ENCODE measurements at regions not wholly inside any gene's neighbourhood (a gene's known extent, or its start where the extent isn't known, plus 50 kb on each side); places are given as distances from the start of the nearest gene placed in this dataset.

DNA sequence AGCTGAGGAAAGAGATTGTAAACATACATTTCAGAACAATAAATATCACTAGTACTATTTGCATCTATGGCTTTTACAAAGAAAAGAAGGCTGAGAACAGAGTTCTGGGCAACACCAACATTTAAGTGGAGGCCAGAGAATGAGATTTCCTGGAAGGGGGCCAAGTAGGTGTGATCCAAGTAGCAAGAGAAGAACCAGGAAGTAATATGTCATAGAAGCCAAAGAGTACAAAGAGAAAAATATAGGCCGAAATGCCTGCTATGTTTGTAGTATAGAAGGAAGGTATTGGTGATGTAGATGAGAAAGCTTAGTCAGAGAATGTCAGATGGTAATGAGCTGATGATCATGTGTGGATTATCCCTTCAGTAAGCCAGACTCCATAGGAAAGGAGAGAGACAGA lies 94.5 kb downstream of the PERP start:
- no peaks in the 10 kb centered on the region for H3K4me1 ChIP-seq
- no peak overlapping the region for H3K27ac ChIP-seq
- H3K36me3 ChIP-seq: no peaks in the 10 kb centered on the region
- DNase-seq (ENCODE audit: low spot score): no peak
- TF ChIP-seq, protein P1, sequence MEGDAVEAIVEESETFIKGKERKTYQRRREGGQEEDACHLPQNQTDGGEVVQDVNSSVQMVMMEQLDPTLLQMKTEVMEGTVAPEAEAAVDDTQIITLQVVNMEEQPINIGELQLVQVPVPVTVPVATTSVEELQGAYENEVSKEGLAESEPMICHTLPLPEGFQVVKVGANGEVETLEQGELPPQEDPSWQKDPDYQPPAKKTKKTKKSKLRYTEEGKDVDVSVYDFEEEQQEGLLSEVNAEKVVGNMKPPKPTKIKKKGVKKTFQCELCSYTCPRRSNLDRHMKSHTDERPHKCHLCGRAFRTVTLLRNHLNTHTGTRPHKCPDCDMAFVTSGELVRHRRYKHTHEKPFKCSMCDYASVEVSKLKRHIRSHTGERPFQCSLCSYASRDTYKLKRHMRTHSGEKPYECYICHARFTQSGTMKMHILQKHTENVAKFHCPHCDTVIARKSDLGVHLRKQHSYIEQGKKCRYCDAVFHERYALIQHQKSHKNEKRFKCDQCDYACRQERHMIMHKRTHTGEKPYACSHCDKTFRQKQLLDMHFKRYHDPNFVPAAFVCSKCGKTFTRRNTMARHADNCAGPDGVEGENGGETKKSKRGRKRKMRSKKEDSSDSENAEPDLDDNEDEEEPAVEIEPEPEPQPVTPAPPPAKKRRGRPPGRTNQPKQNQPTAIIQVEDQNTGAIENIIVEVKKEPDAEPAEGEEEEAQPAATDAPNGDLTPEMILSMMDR (IDR thresholded peaks at IDR 0.05): no peak
- H3K9me3 ChIP-seq: no peaks in the 10 kb centered on the region
- H3K27me3 ChIP-seq: no peaks in the 10 kb centered on the region
- H3K4me3 ChIP-seq: no peak overlapping the region

DNA sequence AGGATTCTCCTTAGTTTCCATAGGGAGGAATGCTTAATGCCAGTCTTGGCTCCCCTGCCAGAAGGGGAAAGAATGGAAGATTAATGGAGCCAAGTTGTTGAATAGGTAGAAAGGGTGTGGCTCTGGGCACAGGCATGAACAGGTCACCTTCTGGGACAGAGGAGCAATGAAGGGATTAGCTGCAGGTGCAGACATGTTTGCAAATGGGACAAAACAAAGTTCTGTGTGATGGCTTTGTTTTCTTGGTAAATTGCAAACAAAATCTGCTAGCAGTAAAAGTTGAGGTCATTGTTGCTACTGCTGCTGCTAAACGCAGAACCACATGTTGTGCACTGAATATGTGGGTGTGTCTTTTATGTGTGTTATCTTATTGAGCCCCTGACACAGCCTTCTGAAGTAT lies 93.3 kb downstream of the PERP start:
- Histone ChIP-seq H3K4me1 (no peaks in the 10 kb centered on the region), H3K9me3 (no peaks in the 10 kb centered on the region), H3K27ac (no peak overlapping the region), H3K36me3 (no peaks in the 10 kb centered on the region), H3K4me3 (no peak overlapping the region), H3K27me3 (no peaks in the 10 kb centered on the region)
- TF ChIP-seq, protein P1 (IDR thresholded peaks at IDR 0.05): no peak
- DNase-seq (ENCODE audit: low spot score): no peak

DNA sequence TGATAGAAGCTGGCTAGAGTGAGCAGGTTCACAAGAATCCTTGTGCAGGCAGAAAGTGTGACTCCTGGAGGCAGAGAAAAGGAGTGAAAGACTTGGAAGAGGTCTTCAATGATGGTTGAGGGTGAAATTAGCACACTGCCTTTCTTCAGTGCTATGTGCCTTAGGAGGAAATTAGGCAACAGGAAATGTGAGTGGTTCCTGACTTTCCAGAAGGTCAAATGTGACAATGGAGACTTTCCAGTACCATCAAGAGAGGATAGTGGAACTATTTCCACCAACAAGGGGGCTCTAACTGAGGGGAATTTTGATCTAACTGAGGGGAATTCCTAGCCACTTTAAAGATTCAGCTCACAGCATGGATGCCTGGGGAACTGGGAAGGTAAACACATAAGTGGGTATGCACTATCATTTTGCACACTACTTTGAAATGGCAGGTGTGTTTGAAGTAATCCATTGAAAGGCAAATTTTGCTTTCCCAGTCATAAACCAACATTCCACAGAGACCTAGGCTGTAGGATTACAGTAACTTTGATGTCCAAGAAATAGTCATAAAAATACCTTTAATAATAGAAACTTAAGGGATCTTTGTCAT lies 90.0 kb downstream of the PERP start:
- Histone ChIP-seq H3K36me3 (no peaks in the 10 kb centered on the region), H3K27me3 (no peaks in the 10 kb centered on the region), H3K4me3 (no peak overlapping the region), H3K4me1 (no peaks in the 10 kb centered on the region), H3K27ac (no peak overlapping the region), H3K9me3 (no peaks in the 10 kb centered on the region)
- TF ChIP-seq, protein P1 (IDR thresholded peaks at IDR 0.05): no peak
- DNase-seq (ENCODE audit: low spot score): no peak

DNA sequence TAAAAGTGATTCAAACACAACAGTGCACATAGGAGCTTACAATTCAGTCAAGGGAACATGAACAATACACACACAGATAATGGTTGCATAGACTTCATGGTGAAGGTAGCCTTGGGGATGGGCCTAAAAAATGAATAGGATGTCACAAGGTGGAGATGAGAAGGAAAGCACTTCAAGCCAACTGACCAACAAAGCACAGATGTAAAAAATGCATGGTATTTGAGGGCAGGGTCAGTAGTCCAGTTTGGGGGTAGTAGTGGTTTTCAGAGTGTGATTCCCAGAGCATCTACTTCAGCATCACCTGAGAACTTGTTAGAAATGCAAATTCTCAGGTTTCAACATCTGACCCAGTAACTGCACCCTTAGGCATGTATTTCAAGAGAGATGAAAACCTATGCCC lies 88.9 kb downstream of the PERP start:
- no peak overlapping the region for H3K4me3 ChIP-seq
- no peaks in the 10 kb centered on the region for H3K9me3 ChIP-seq
- no peaks in the 10 kb centered on the region for H3K36me3 ChIP-seq
- TF ChIP-seq, protein P1 (IDR thresholded peaks at IDR 0.05): no peak
- DNase-seq (ENCODE audit: low spot score): no peak
- no peaks in the 10 kb centered on the region for H3K27me3 ChIP-seq
- no peaks in the 10 kb centered on the region for H3K4me1 ChIP-seq
- no peak overlapping the region for H3K27ac ChIP-seq

DNA sequence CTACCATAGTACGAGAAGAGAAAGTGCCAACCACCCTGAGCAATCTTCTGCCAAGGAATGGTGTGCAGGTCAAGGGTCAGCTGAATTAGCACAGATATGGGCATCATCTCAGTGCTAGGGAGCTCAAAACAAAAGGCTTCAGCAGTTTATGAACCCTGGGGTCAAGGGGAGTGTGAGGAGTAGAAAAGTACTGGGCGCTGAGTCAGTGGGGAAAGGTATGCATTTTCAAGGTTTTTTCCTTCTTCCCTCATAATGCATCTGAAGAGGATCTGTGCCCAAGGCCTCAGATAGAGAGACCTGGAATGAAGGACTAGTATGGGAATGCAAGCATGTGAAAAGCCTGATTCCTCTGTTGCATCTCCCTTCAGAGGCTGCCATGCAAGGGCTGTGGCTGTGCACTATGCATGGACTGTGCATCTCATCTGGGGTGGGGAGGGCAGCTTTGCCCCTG lies 81.7 kb downstream of the PERP start:
- no peak overlapping the region for H3K4me3 ChIP-seq
- no peak overlapping the region for H3K27ac ChIP-seq
- DNase-seq (ENCODE audit: low spot score): no peak
- H3K4me1 ChIP-seq: no peaks in the 10 kb centered on the region
- H3K27me3 ChIP-seq: no peaks in the 10 kb centered on the region
- H3K9me3 ChIP-seq: no peaks in the 10 kb centered on the region
- TF ChIP-seq, protein P1 (IDR thresholded peaks at IDR 0.05): no peak
- no peaks in the 10 kb centered on the region for H3K36me3 ChIP-seq

DNA sequence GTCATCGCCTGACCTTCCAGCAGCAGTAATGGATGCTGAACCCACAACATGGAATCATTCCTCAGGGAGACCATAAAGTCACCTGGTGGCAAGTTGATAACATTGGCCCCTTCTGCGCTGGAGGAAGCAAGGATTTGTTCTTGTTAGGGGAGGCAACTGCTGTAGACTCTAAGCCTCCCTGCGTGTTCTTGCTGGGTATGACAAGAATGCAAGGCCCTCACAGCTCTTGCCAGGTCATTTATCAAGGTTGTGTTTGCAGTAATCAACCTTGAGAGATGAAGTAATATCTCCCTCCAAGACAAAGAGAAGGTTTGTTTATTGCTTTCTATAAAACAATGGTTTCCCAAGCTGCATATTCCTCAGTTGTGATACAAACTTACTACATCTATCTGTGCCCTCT lies 80.9 kb downstream of the PERP start:
- Histone ChIP-seq H3K4me1 (no peaks in the 10 kb centered on the region), H3K36me3 (no peaks in the 10 kb centered on the region), H3K4me3 (no peak overlapping the region), H3K9me3 (no peaks in the 10 kb centered on the region), H3K27me3 (no peaks in the 10 kb centered on the region), H3K27ac (no peak overlapping the region)
- TF ChIP-seq, protein P1 (IDR thresholded peaks at IDR 0.05): no peak
- no peak for DNase-seq (ENCODE audit: low spot score)
